ENCODE measurements at regions not wholly inside any gene's neighbourhood (a gene's known extent, or its start where the extent isn't known, plus 50 kb on each side); places are given as distances from the start of the nearest gene placed in this dataset.

GRCh38 chr1:177427811-177428210 lies 257.1 kb downstream of the BRINP2 start:
- H3K36me3 ChIP-seq: no peaks in the 10 kb centered on the region
- TF ChIP-seq CTCF (IDR thresholded peaks at IDR 0.05): no peak
- no peak for TF ChIP-seq POLR2AphosphoS5 (IDR thresholded peaks at IDR 0.05)
- no peak for TF ChIP-seq EP300 (IDR thresholded peaks at IDR 0.05)
- no peak for TF ChIP-seq POLR2A (IDR thresholded peaks at IDR 0.05)
- no peak for DNase-seq
- no peak overlapping the region for H3K27ac ChIP-seq
- H3K27me3 ChIP-seq: no peaks in the 10 kb centered on the region
- intact Hi-C loops (cut with DNase I; ENCODE audit: low total_unique reads): no loop called here
- H3K4me1 ChIP-seq: no peaks in the 10 kb centered on the region
- no peaks in the 10 kb centered on the region for H3K9me3 ChIP-seq
- H3K4me3 ChIP-seq: no peak overlapping the region
- WGBS, 5 donors: 68 to 84% (median 77%) methylated on average over 1 of the region's 1 CpG

- DNase-seq: no peak
- intact Hi-C loops (cut with DNase I; ENCODE audit: low total_unique reads): no loop called here
- TF ChIP-seq POLR2A (IDR thresholded peaks at IDR 0.05) (no peak), CTCF (IDR thresholded peaks at IDR 0.05) (no peak), EP300 (IDR thresholded peaks at IDR 0.05) (no peak)
- WGBS, 5 donors: 47 to 67% (median 56%) methylated on average over 1 of the region's 1 CpG
- H3K4me1 ChIP-seq: no peaks in the 10 kb centered on the region
- no peaks in the 10 kb centered on the region for H3K27me3 ChIP-seq
- no peaks in the 10 kb centered on the region for H3K36me3 ChIP-seq
- H3K27ac ChIP-seq: no peak overlapping the region
- H3K4me3 ChIP-seq: no peak overlapping the region
- H3K9me3 ChIP-seq: no peaks in the 10 kb centered on the region
Measured at GRCh38 chr1:177426497-177426896, 255.7 kb downstream of the BRINP2 start.

GRCh38 chr1:177425199-177425598 lies 254.4 kb downstream of the BRINP2 start:
- 71 to 93% (median 88%) methylated on average over 8 of the region's 8 CpGs for WGBS, 5 donors

GRCh38 chr1:177424744-177425143 lies 254.0 kb downstream of the BRINP2 start:
- no peak overlapping the region for H3K4me3 ChIP-seq
- no peaks in the 10 kb centered on the region for H3K4me1 ChIP-seq
- no peak overlapping the region for H3K27ac ChIP-seq
- TF ChIP-seq CTCF (IDR thresholded peaks at IDR 0.05): no peak
- no peak for TF ChIP-seq EP300 (IDR thresholded peaks at IDR 0.05)
- no peak for TF ChIP-seq POLR2A (IDR thresholded peaks at IDR 0.05)
- no peak for TF ChIP-seq POLR2AphosphoS5 (IDR thresholded peaks at IDR 0.05)
- DNase-seq: no peak
- H3K36me3 ChIP-seq: no peaks in the 10 kb centered on the region
- intact Hi-C loops (cut with DNase I; ENCODE audit: low total_unique reads): no loop called here
- H3K9me3 ChIP-seq: no peaks in the 10 kb centered on the region
- no peaks in the 10 kb centered on the region for H3K27me3 ChIP-seq

More at GRCh38 chr1:177425199-177425598, 254.4 kb downstream of the BRINP2 start:
- Histone ChIP-seq H3K4me3 (no peak overlapping the region), H3K27me3 (no peaks in the 10 kb centered on the region), H3K4me1 (no peaks in the 10 kb centered on the region), H3K9me3 (no peaks in the 10 kb centered on the region), H3K27ac (no peak overlapping the region), H3K36me3 (no peaks in the 10 kb centered on the region)
- no peak for DNase-seq
- intact Hi-C loops (cut with DNase I; ENCODE audit: low total_unique reads): no loop called here
- no peak for TF ChIP-seq POLR2A (IDR thresholded peaks at IDR 0.05)
- TF ChIP-seq EP300 (IDR thresholded peaks at IDR 0.05): no peak
- TF ChIP-seq POLR2AphosphoS5 (IDR thresholded peaks at IDR 0.05): no peak
- TF ChIP-seq CTCF (IDR thresholded peaks at IDR 0.05): no peak
